Spleen (tissue), 7 donors: ENCODE measurements at regions not wholly inside any gene's neighbourhood (a gene's known extent, or its start where the extent isn't known, plus 50 kb on each side); places are given as distances from the start of the nearest gene placed in this dataset.
A peak's percentile ranks its signal among the peaks of the same experiment; 100 is the strongest.

Experiments used
- CTCF ChIP-seq, 11 experiments: fragments of 200-600 bp in 7 of 11; fragments of 450-650 bp in 4 of 11; sonication (generic) in 4 of 11; IDR thresholded peaks in 8 of 11; conservative IDR thresholded peaks in 3 of 11; 1 replicate in 7 of 11; 2 replicates in 4 of 11; pipeline versions ENCODE4 v1.4.0 to v1.8.0; 2016 to 2021; ENCODE audit warnings: antibody characterized with exemption in 11 of 11, inconsistent platforms in 4 of 11, mild to moderate bottlenecking in 1 of 11
- POLR2A ChIP-seq, 3 donors: fragments of 450-650 bp; IDR thresholded peaks; one replicate each; pipeline ENCODE4 v1.5.1; 2017; ENCODE audit warnings: antibody characterized with exemption in 3 of 3, mild to moderate bottlenecking in 1 of 3
- POLR2AphosphoS5 ChIP-seq, 3 donors: sonication (generic); formaldehyde crosslinking; IDR thresholded peaks; one replicate each; pipeline ENCODE4 v1.5.1; 2017; ENCODE audit warnings: antibody characterized with exemption in 3 of 3
- donor health status: DM: no; HTN: no; CAD: no; lungs with moderate emphysema.
- donor health status: DM: no; HTN: no; CAD: no.
- donor health status: DM: no; HTN: no; CAD: no.

- TF ChIP-seq CTCF (IDR thresholded peaks at IDR 0.05 in 8 of 11, conservative IDR thresholded peaks at IDR 0.05 in 3 of 11): no peak
- no peak for TF ChIP-seq POLR2A (IDR thresholded peaks at IDR 0.05)
- TF ChIP-seq POLR2AphosphoS5 (IDR thresholded peaks at IDR 0.05): peak in 2 of 3 donors; percentile 17 to 39
Observed at GRCh38 chr2:216555274-216555673, 56.6 kb downstream of the RPL37A start.
